HEK293T (cell line): ENCODE measurements at regions not wholly inside any gene's neighbourhood (a gene's known extent, or its start where the extent isn't known, plus 50 kb on each side); places are given as distances from the start of the nearest gene placed in this dataset.

Experiments used
- ARNT ChIP-seq: fragments of 450-650 bp; IDR thresholded peaks from 2 replicates; pipeline ENCODE4 v1.6.1; 2017; ENCODE audit warnings: mild to moderate bottlenecking
- BHLHE40 ChIP-seq: fragments of 450-650 bp; IDR thresholded peaks from 2 replicates; pipeline ENCODE4 v1.6.1; 2016; ENCODE audit warnings: mild to moderate bottlenecking, moderate library complexity, borderline replicate concordance
- FOXA1 ChIP-seq: fragments of 450-650 bp; IDR thresholded peaks from 2 replicates; pipeline ENCODE4 v1.6.1; 2016; ENCODE audit warnings: mild to moderate bottlenecking
- FOXM1 ChIP-seq: fragments of 450-650 bp; IDR thresholded peaks from 2 replicates; pipeline ENCODE4 v1.6.1; 2017; ENCODE audit warnings: mild to moderate bottlenecking, borderline replicate concordance
- HDGF ChIP-seq: fragments of 450-650 bp; IDR thresholded peaks from 2 replicates; pipeline ENCODE4 v1.6.1; 2017; ENCODE audit warnings: antibody characterized with exemption, borderline replicate concordance
- NFRKB ChIP-seq: fragments of 450-650 bp; IDR thresholded peaks from 2 replicates; pipeline ENCODE4 v1.6.1; 2016; ENCODE audit warnings: mild to moderate bottlenecking, moderate library complexity
- SP1 ChIP-seq: fragments of 450-650 bp; IDR thresholded peaks from 2 replicates; pipeline ENCODE4 v1.6.1; 2017
- ZNF384 ChIP-seq: fragments of 450-650 bp; IDR thresholded peaks from 2 replicates; pipeline ENCODE4 v1.6.1; 2016

DNA sequence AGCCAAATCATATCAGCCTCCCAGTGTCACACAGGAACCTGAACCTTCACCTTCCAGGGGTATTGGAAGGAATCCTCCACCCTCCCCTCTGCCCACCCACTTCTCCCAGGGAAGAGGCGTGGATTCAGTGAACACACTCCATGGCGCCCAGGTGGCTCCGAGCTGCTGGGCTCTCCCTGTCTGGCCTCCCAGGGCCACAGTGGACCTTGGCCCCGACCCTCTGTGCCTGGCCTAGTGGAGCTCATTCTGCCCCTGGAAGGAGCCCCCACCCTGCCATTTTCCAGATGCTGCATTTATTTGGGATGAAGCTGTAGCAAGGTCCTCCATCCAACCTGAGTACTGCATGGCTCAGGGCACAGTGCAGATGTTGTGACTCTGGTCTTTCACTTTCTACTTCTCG is 1340.1 kb downstream of the TBC1D22A start:
- no peak for TF ChIP-seq BHLHE40
- no peak for TF ChIP-seq ARNT
- TF ChIP-seq FOXA1, result no peak
- no peak for TF ChIP-seq SP1
- TF ChIP-seq NFRKB, result no peak
- TF ChIP-seq FOXM1, result no peak
- no peak for TF ChIP-seq ZNF384
- no peak for TF ChIP-seq HDGF
